Neural cell (in vitro differentiated cells): ENCODE measurements at regions not wholly inside any gene's neighbourhood (a gene's known extent, or its start where the extent isn't known, plus 50 kb on each side); places are given as distances from the start of the nearest gene placed in this dataset.

ENCODE experiments used
- H2AFZ ChIP-seq: fragments of 200-600, 300-800 bp; sonication (generic), shearing (Covaris generic); 2 replicates; pipeline ENCODE4 v1.6.0; 2014; ENCODE audit warnings: low read depth, mild to moderate bottlenecking, antibody characterized with exemption, low read length, moderate library complexity
- H3F3A ChIP-seq: fragments of 200-600 bp; shearing (Covaris generic); 2 replicates; pipeline ENCODE4 v1.6.1; 2016; ENCODE audit warnings: mild to moderate bottlenecking, moderate library complexity, mixed read lengths, antibody characterized with exemption, low read length; ENCODE audit not compliant: insufficient read depth, poor library complexity, severe bottlenecking
- H3K27ac ChIP-seq: fragments of 200-600, 300-800 bp; sonication (generic), shearing (Covaris generic); 2 replicates; pipeline ENCODE4 v1.5.1; 2014; ENCODE audit warnings: mild to moderate bottlenecking, low read length, moderate library complexity
- H3K27me3 ChIP-seq: fragments of 300-800, 200-600 bp; sonication (generic), shearing (Covaris generic); 2 replicates; pipeline ENCODE4 v1.6.0; 2014; ENCODE audit warnings: mild to moderate bottlenecking, low read depth, low read length, moderate library complexity; ENCODE audit not compliant: insufficient read depth
- H3K36me3 ChIP-seq: fragments of 300-800, 200-600 bp; sonication (generic), shearing (Covaris generic); 2 replicates; pipeline ENCODE4 v1.5.1; 2014; ENCODE audit warnings: mild to moderate bottlenecking, antibody characterized with exemption, low read length, moderate library complexity; ENCODE audit not compliant: insufficient read depth
- H3K4me2 ChIP-seq: fragments of 300-800, 200-600 bp; sonication (generic), shearing (Covaris generic); 2 replicates; pipeline ENCODE4 v1.6.0; 2014; ENCODE audit warnings: mild to moderate bottlenecking, low read length
- H3K4me3 ChIP-seq: fragments of 300-800, 200-600 bp; sonication (generic), shearing (Covaris generic); 2 replicates; pipeline ENCODE4 v1.5.1; 2014; ENCODE audit warnings: mild to moderate bottlenecking, low read length, moderate library complexity
- H3K79me2 ChIP-seq: fragments of 200-600 bp; shearing (Covaris generic); replicated peaks from 2 replicates; pipeline ENCODE4 v1.6.0; 2014; ENCODE audit warnings: mild to moderate bottlenecking, low read length, moderate library complexity; ENCODE audit not compliant: insufficient read depth
- H3K9ac ChIP-seq: fragments of 300-800, 200-600 bp; sonication (generic), shearing (Covaris generic); 2 replicates; pipeline ENCODE4 v1.6.1; 2016; ENCODE audit warnings: mild to moderate bottlenecking, low read length, mixed read lengths
- H3K9me2 ChIP-seq: fragments of 200-600 bp; shearing (Covaris generic); 2 replicates; pipeline ENCODE4 v1.6.1; 2016; ENCODE audit warnings: mild to moderate bottlenecking, low read length, mixed read lengths; ENCODE audit not compliant: insufficient read depth
- H3K9me3 ChIP-seq: fragments of 200-600, 300-800 bp; sonication (generic), shearing (Covaris generic); 2 replicates; pipeline ENCODE4 v1.6.1; 2016; ENCODE audit warnings: mild to moderate bottlenecking, mixed run types, low read length, moderate library complexity, mixed read lengths
- H4K20me1 ChIP-seq: fragments of 200-600 bp; shearing (Covaris generic); 2 replicates; pipeline ENCODE4 v1.6.1; 2016; ENCODE audit warnings: mild to moderate bottlenecking, mixed run types; ENCODE audit not compliant: insufficient read depth
- EP300 ChIP-seq: fragments of 450-650 bp; conservative IDR thresholded peaks from 2 replicates; pipeline ENCODE4 v1.6.1; 2014; ENCODE audit warnings: antibody characterized with exemption, mild to moderate bottlenecking, moderate library complexity; ENCODE audit not compliant: poor library complexity, severe bottlenecking
- EZH2 ChIP-seq: fragments of 200-600, 300-800 bp; shearing (Covaris generic), sonication (generic); IDR thresholded peaks from 2 replicates; pipeline ENCODE4 v1.6.1; 2014; ENCODE audit warnings: antibody characterized with exemption, low read length, borderline replicate concordance, mild to moderate bottlenecking; ENCODE audit not compliant: insufficient read depth, poor library complexity, severe bottlenecking
- MXI1 ChIP-seq: fragments of 450-650 bp; conservative IDR thresholded peaks from 2 replicates; pipeline ENCODE4 v1.6.1; 2014; ENCODE audit warnings: antibody characterized with exemption, mild to moderate bottlenecking; ENCODE audit not compliant: poor library complexity, severe bottlenecking
- POLR2AphosphoS5 ChIP-seq: IDR thresholded peaks from 2 replicates; pipeline ENCODE4 v1.6.1; 2012
- RAD21 ChIP-seq: fragments of 450-650 bp; conservative IDR thresholded peaks from 2 replicates; pipeline ENCODE4 v1.6.1; 2014; ENCODE audit warnings: antibody characterized with exemption, mild to moderate bottlenecking, moderate library complexity
- SMC3 ChIP-seq: fragments of 450-650 bp; conservative IDR thresholded peaks from 2 replicates; pipeline ENCODE4 v1.6.1; 2014; ENCODE audit warnings: antibody characterized with exemption, mild to moderate bottlenecking, moderate library complexity; ENCODE audit not compliant: poor library complexity
- TAF1 ChIP-seq: IDR thresholded peaks from 2 replicates; pipeline ENCODE4 v1.6.1; 2012; ENCODE audit warnings: low read depth
- TF ChIP-seq, protein P1 (sequence below): fragments of 450-650 bp; IDR thresholded peaks from 2 replicates; pipeline ENCODE4 v1.5.1; 2014; ENCODE audit warnings: antibody characterized with exemption, mild to moderate bottlenecking, moderate library complexity; ENCODE audit not compliant: poor library complexity, severe bottlenecking
- TF ChIP-seq, protein P2 (sequence below): IDR thresholded peaks from 2 replicates; pipeline ENCODE4 v1.6.1; 2012; ENCODE audit warnings: borderline replicate concordance

DNA sequence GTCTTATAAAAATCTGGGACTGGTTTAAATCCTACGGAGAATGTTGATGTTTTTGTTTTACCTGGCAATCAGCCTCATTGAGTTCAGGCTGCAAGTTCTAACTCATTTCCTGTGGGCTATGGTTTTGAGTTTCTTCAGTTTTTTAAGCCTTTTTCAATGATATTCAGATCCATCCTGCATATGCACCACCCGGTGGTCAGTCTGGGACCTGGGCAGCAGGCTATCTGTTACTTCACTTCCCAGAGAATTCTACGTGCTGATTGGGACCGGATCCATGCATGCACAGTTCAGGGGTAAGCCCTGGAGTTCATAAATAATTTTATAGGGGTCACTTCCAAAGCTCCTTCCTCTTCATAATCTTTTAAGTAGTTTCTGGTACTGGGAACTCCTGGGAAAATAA lies 339.2 kb upstream of the HNRNPA3 start:
- no peak overlapping the region for H3K4me2 ChIP-seq

DNA sequence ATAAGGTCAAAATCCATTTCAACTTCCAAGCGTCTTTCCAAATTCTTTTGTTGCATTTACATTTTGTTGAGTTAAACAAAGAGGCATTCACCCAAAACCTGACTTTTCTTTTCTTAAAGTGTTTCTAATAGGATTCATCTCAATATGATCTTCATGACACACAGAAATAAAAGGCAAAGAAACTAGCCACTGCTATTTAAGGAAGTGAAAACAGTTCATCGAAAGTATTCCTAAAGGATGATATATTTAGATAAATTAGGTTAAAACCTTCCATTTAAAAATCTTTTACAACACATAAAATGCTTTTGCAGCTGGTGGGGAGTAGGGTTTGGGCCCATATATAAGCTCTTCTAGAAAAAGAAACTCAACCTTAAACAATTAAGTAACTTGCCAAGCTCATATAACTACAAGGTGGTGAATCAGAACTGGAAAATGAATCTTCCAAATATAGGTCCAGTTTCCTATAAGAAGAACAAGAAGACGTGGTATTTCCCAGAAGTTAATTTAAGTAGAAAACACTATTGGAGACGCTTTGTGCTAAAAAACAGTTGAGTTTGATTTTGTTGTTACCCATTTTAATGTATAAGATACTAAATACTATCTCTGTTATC lies 336.0 kb upstream of the HNRNPA3 start:
- no peaks in the 10 kb centered on the region for H3F3A ChIP-seq
- no peak overlapping the region for H3K4me2 ChIP-seq
- H3K9me3 ChIP-seq: no peaks in the 10 kb centered on the region
- no peaks in the 10 kb centered on the region for H3K36me3 ChIP-seq
- no peaks in the 10 kb centered on the region for H3K27me3 ChIP-seq
- H3K9ac ChIP-seq: no peak overlapping the region
- no peaks in the 10 kb centered on the region for H3K79me2 ChIP-seq
- H2AFZ ChIP-seq: no peak overlapping the region
- TF ChIP-seq, protein P1, sequence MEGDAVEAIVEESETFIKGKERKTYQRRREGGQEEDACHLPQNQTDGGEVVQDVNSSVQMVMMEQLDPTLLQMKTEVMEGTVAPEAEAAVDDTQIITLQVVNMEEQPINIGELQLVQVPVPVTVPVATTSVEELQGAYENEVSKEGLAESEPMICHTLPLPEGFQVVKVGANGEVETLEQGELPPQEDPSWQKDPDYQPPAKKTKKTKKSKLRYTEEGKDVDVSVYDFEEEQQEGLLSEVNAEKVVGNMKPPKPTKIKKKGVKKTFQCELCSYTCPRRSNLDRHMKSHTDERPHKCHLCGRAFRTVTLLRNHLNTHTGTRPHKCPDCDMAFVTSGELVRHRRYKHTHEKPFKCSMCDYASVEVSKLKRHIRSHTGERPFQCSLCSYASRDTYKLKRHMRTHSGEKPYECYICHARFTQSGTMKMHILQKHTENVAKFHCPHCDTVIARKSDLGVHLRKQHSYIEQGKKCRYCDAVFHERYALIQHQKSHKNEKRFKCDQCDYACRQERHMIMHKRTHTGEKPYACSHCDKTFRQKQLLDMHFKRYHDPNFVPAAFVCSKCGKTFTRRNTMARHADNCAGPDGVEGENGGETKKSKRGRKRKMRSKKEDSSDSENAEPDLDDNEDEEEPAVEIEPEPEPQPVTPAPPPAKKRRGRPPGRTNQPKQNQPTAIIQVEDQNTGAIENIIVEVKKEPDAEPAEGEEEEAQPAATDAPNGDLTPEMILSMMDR: no peak
- H3K9me2 ChIP-seq: no peaks in the 10 kb centered on the region
- no peak overlapping the region for H3K4me3 ChIP-seq
- H3K27ac ChIP-seq: no peak overlapping the region
- H4K20me1 ChIP-seq: no peaks in the 10 kb centered on the region

More for the DNA sequence above, 339.2 kb upstream of the HNRNPA3 start:
- TF ChIP-seq, protein P2, sequence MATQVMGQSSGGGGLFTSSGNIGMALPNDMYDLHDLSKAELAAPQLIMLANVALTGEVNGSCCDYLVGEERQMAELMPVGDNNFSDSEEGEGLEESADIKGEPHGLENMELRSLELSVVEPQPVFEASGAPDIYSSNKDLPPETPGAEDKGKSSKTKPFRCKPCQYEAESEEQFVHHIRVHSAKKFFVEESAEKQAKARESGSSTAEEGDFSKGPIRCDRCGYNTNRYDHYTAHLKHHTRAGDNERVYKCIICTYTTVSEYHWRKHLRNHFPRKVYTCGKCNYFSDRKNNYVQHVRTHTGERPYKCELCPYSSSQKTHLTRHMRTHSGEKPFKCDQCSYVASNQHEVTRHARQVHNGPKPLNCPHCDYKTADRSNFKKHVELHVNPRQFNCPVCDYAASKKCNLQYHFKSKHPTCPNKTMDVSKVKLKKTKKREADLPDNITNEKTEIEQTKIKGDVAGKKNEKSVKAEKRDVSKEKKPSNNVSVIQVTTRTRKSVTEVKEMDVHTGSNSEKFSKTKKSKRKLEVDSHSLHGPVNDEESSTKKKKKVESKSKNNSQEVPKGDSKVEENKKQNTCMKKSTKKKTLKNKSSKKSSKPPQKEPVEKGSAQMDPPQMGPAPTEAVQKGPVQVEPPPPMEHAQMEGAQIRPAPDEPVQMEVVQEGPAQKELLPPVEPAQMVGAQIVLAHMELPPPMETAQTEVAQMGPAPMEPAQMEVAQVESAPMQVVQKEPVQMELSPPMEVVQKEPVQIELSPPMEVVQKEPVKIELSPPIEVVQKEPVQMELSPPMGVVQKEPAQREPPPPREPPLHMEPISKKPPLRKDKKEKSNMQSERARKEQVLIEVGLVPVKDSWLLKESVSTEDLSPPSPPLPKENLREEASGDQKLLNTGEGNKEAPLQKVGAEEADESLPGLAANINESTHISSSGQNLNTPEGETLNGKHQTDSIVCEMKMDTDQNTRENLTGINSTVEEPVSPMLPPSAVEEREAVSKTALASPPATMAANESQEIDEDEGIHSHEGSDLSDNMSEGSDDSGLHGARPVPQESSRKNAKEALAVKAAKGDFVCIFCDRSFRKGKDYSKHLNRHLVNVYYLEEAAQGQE: no peak
- TF ChIP-seq TAF1 (no peak), RAD21 (no peak), EP300 (no peak), MXI1 (no peak), POLR2AphosphoS5 (no peak), EZH2 (no peak), SMC3 (no peak)
- no peaks in the 10 kb centered on the region for H3K36me3 ChIP-seq
- H2AFZ ChIP-seq: no peak overlapping the region
- no peak overlapping the region for H3K9ac ChIP-seq
- H3K9me3 ChIP-seq: peaks cover 5% of the 10 kb centered on the region
- no peaks in the 10 kb centered on the region for H3F3A ChIP-seq
- no peak overlapping the region for H3K27ac ChIP-seq
- no peaks in the 10 kb centered on the region for H3K27me3 ChIP-seq
- H4K20me1 ChIP-seq: no peaks in the 10 kb centered on the region
- no peak overlapping the region for H3K4me3 ChIP-seq
- no peaks in the 10 kb centered on the region for H3K9me2 ChIP-seq
- no peaks in the 10 kb centered on the region for H3K79me2 ChIP-seq
